H1 (cell line): ENCODE measurements at regions not wholly inside any gene's neighbourhood (a gene's known extent, or its start where the extent isn't known, plus 50 kb on each side); places are given as distances from the start of the nearest gene placed in this dataset.

Source experiments
- E2F6 ChIP-seq: IDR thresholded peaks from 2 replicates; pipeline ENCODE4 v1.6.1; 2012; ENCODE audit warnings: inconsistent platforms
- POU5F1 ChIP-seq: IDR thresholded peaks from 2 replicates; pipeline ENCODE4 v1.6.1; 2011; ENCODE audit warnings: low read depth, mild to moderate bottlenecking, low read length, moderate library complexity
- SAP30 ChIP-seq: fragments of 300-600 bp; sonication (generic); IDR thresholded peaks from 2 replicates; pipeline ENCODE4 v1.7.1; 2012; ENCODE audit warnings: low read length, moderate library complexity, mild to moderate bottlenecking, inconsistent platforms; ENCODE audit not compliant: insufficient read depth, insufficient replicate concordance
- SP1 ChIP-seq: IDR thresholded peaks from 2 replicates; pipeline ENCODE4 v1.6.1; 2011; ENCODE audit warnings: low read depth, low read length

- TF ChIP-seq E2F6, result no peak
- no peak for TF ChIP-seq POU5F1
- no peak for TF ChIP-seq SAP30
- no peak for TF ChIP-seq SP1
These were observed 121.8 kb upstream of the NDP start (continued) for GRCh38 chrX:44094821-44095530.
